HCT116 (cell line): ENCODE measurements at regions not wholly inside any gene's neighbourhood (a gene's known extent, or its start where the extent isn't known, plus 50 kb on each side); places are given as distances from the start of the nearest gene placed in this dataset.

Experiments used
- ATAC-seq: fragments of 200-7000 bp; cut with Tn5 transposase; 2 replicates; pipeline ENCODE4 v1.9.1; 2020; ENCODE audit warnings: mild to moderate bottlenecking, moderate library complexity
- BruUV-seq: library from RNA; stranded (reverse); fragments of 400-500 nt; replicated peaks from 2 replicates; lab custom pipeline; 2021; lab: Mats Ljungman, UMichigan
- CTCF ChIA-PET: fragments of 300-600 bp; sonication (Branson Sonifier 250); formaldehyde crosslinking; loops from one replicate; lab custom pipeline; 2021; ENCODE audit warnings: antibody characterized with exemption; lab: Charles Lee
- POLR2A ChIA-PET: fragments of 300-600, 350-600 bp; sonication (Branson Sonifier 250); formaldehyde crosslinking; loops from one replicate; lab custom pipeline; 2021; ENCODE audit warnings: antibody characterized with exemption; lab: Charles Lee
- RAD21 ChIA-PET, 2 experiments: fragments of 300-600 bp; sonication (Branson Sonifier 250); formaldehyde crosslinking; loops; one replicate each; lab custom pipeline; 2023; ENCODE audit warnings: low total read pairs in 2 of 2; ENCODE audit not compliant: uncharacterized antibody in 2 of 2, unreplicated experiment in 2 of 2, low non-redundant PET in 1 of 2; lab: Charles Lee
- DNase-seq: peaks from one replicate; pipeline ENCODE4 v3.0.0-alpha.2; 2010; ENCODE audit warnings: low read depth, low spot score
- H2AFZ ChIP-seq: fragments of 200-600 bp; shearing (Covaris generic), sonication (generic); 2 replicates; pipeline ENCODE4 v1.6.1; 2017; ENCODE audit warnings: low read depth, mixed run types, mixed read lengths, antibody characterized with exemption, low read length; ENCODE audit not compliant: poor library complexity, severe bottlenecking
- H3K27ac ChIP-seq: 2 replicates; pipeline ENCODE4 v1.5.1; 2012; ENCODE audit warnings: low read depth, low read length
- H3K27me3 ChIP-seq: fragments of 200-600 bp; sonication (generic); 2 replicates; pipeline ENCODE4 v1.6.1; 2016; ENCODE audit warnings: mixed run types, low read length, mixed read lengths; ENCODE audit not compliant: insufficient read depth
- H3K36me3 ChIP-seq, 2 experiments: fragments of 200-500 bp in 1 of 2; fragments of 200-600 bp in 1 of 2; sonication (Bioruptor generic) in 1 of 2; sonication (generic) in 1 of 2; 2 replicates each; pipeline versions ENCODE4 v1.5.1 to v1.6.1; 2014 to 2016; ENCODE audit warnings: low read length in 2 of 2, inconsistent platforms in 1 of 2, mixed read lengths in 1 of 2, mixed run types in 1 of 2; ENCODE audit not compliant: insufficient read depth in 2 of 2, control insufficient read depth in 1 of 2
- H3K4me1 ChIP-seq, 2 experiments: fragments of 200-600 bp in 1 of 2; sonication (generic) in 1 of 2; 2 replicates each; pipeline versions ENCODE4 v1.5.1 to v1.6.1; 2012 to 2017; ENCODE audit warnings: low read length in 2 of 2, inconsistent platforms in 1 of 2, mild to moderate bottlenecking in 1 of 2, mixed read lengths in 1 of 2, mixed run types in 1 of 2, moderate library complexity in 1 of 2; ENCODE audit not compliant: insufficient read depth in 2 of 2, control insufficient read depth in 1 of 2
- H3K4me2 ChIP-seq: fragments of 200-600 bp; sonication (generic); 2 replicates; pipeline ENCODE4 v1.6.1; 2017; ENCODE audit warnings: mixed run types, low read length, mixed read lengths
- H3K4me3 ChIP-seq, 2 experiments: fragments of 200-600 bp in 1 of 2; sonication (generic) in 1 of 2; replicated peaks in 1 of 2; 2 replicates each; pipeline ENCODE4 v1.5.1; 2011 to 2016; ENCODE audit warnings: low read length in 2 of 2, control low read depth in 1 of 2, low read depth in 1 of 2, mild to moderate bottlenecking in 1 of 2, mixed read lengths in 1 of 2, mixed run types in 1 of 2
- H3K79me2 ChIP-seq: fragments of 200-600 bp; sonication (generic); 2 replicates; pipeline ENCODE4 v1.6.1; 2017; ENCODE audit warnings: mild to moderate bottlenecking, mixed run types, low read length, moderate library complexity, mixed read lengths; ENCODE audit not compliant: insufficient read depth
- H3K9ac ChIP-seq: fragments of 200-600 bp; sonication (generic); 2 replicates; pipeline ENCODE4 v1.6.1; 2016; ENCODE audit warnings: low read length, mixed read lengths
- H3K9me2 ChIP-seq: fragments of 200-600 bp; sonication (generic), shearing (Covaris generic); 2 replicates; pipeline ENCODE4 v1.6.1; 2017; ENCODE audit warnings: mixed run types, mild to moderate bottlenecking, moderate library complexity; ENCODE audit not compliant: insufficient read depth
- H3K9me3 ChIP-seq, 2 experiments: fragments of 200-500 bp in 1 of 2; fragments of 200-600 bp in 1 of 2; sonication (Bioruptor generic) in 1 of 2; sonication (generic) in 1 of 2; 2 replicates each; pipeline ENCODE4 v1.6.1; 2014 to 2017; ENCODE audit warnings: low read length in 2 of 2, mixed read lengths in 2 of 2, inconsistent platforms in 1 of 2, low read depth in 1 of 2, mild to moderate bottlenecking in 1 of 2, mixed run types in 1 of 2, moderate library complexity in 1 of 2; ENCODE audit not compliant: control insufficient read depth in 1 of 2, insufficient read depth in 1 of 2
- H4K20me1 ChIP-seq: fragments of 200-600 bp; sonication (generic), shearing (Covaris generic); 2 replicates; pipeline ENCODE4 v1.6.1; 2017; ENCODE audit warnings: mixed run types, mild to moderate bottlenecking, moderate library complexity; ENCODE audit not compliant: insufficient read depth
- ATF3 ChIP-seq: IDR thresholded peaks from 2 replicates; pipeline ENCODE4 v1.6.1; 2012
- CBX3 ChIP-seq: IDR thresholded peaks from 2 replicates; pipeline ENCODE4 v1.6.1; 2012; ENCODE audit warnings: low read depth
- CEBPB ChIP-seq: IDR thresholded peaks from 2 replicates; pipeline ENCODE4 v1.6.1; 2012; ENCODE audit warnings: low read depth
- EGR1 ChIP-seq: IDR thresholded peaks from 2 replicates; pipeline ENCODE4 v1.6.1; 2012; ENCODE audit warnings: low read depth
- EZH2 ChIP-seq: fragments of 200-600 bp; sonication (generic); IDR thresholded peaks from 2 replicates; pipeline ENCODE4 v1.6.1; 2017; ENCODE audit warnings: antibody characterized with exemption, mixed run types
- EZH2phosphoT487 ChIP-seq: fragments of 200-600 bp; IDR thresholded peaks from 2 replicates; pipeline ENCODE4 v1.6.1; 2018; ENCODE audit warnings: antibody characterized with exemption, borderline replicate concordance
- FOSL1 ChIP-seq: IDR thresholded peaks from 2 replicates; pipeline ENCODE4 v1.6.1; 2012; ENCODE audit warnings: low read depth
- MAX ChIP-seq: IDR thresholded peaks from 2 replicates; pipeline ENCODE4 v1.6.1; 2012
- POLR2AphosphoS5 ChIP-seq: IDR thresholded peaks from 2 replicates; pipeline ENCODE4 v1.6.1; 2011; ENCODE audit warnings: mild to moderate bottlenecking, low read depth, low read length, moderate library complexity
- RAD21 ChIP-seq: IDR thresholded peaks from 2 replicates; pipeline ENCODE4 v1.6.1; 2012; ENCODE audit warnings: low read depth, mild to moderate bottlenecking
- REST ChIP-seq: IDR thresholded peaks from 2 replicates; pipeline ENCODE4 v1.6.1; 2012; ENCODE audit warnings: low read depth
- SP1 ChIP-seq: IDR thresholded peaks from 2 replicates; pipeline ENCODE4 v1.6.1; 2012; ENCODE audit warnings: low read depth
- TCF7L2 ChIP-seq: IDR thresholded peaks from 2 replicates; pipeline ENCODE4 v1.7.0; 2011; ENCODE audit warnings: borderline replicate concordance, inconsistent platforms; ENCODE audit not compliant: insufficient read depth, insufficient read length; ENCODE audit errors: extremely low read depth
- YY1 ChIP-seq: IDR thresholded peaks from 2 replicates; pipeline ENCODE4 v1.6.1; 2011; ENCODE audit warnings: low read length, low read depth, moderate library complexity, mild to moderate bottlenecking; ENCODE audit not compliant: insufficient replicate concordance; ENCODE audit errors: extremely low read depth
- ZFX ChIP-seq: fragments of 450-650 bp; IDR thresholded peaks from 2 replicates; pipeline ENCODE4 v1.6.1; 2017
- ZNF274 ChIP-seq: fragments of 200-500 bp; sonication (Bioruptor generic); IDR thresholded peaks from 2 replicates; pipeline ENCODE4 v1.6.1; 2014; ENCODE audit warnings: mild to moderate bottlenecking, low read depth, low read length, inconsistent platforms
- intact Hi-C: fragments of 100-400 bp; cut with micrococcal nuclease; formaldehyde crosslinking; loops from 2 replicates; pipeline ENCODE4 v1.10.0; 2022
- TF ChIP-seq, protein P1 (sequence below), 3 experiments: fragments of 200-600 bp in 1 of 3; sonication (generic) in 1 of 3; IDR thresholded peaks in 2 of 3; conservative IDR thresholded peaks in 1 of 3; 2 replicates each; pipeline ENCODE4 v1.5.1; 2012 to 2017; ENCODE audit warnings: low read depth in 2 of 3, low read length in 2 of 3, antibody characterized with exemption in 1 of 3, borderline replicate concordance in 1 of 3, control low read depth in 1 of 3, mild to moderate bottlenecking in 1 of 3, mixed read lengths in 1 of 3, mixed run types in 1 of 3, moderate library complexity in 1 of 3; ENCODE audit not compliant: insufficient read depth in 1 of 3

DNA sequence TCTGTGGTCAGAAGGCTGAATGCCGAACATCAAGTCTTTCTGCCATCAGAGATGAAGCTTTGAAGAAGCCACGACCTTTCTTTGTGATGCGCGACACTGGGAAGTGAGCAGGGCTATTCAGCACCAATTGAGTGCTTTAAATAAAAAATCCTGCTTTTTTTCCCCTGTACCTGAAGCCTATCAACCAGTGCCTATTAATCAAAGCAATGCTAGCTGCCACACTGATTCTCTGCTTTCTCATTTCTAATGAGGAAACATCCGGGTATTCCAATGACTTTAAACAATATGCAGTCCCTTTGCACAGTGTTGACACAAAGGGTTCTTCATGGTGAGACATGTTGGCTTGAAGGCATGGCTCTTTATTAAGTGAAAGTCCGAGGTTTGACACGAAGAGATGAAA is 88.0 kb downstream of the GALR1 start:
- Histone ChIP-seq H4K20me1 (no peaks in the 10 kb centered on the region), H3K27ac (no peak overlapping the region), H3K27me3 (peaks cover 5% of the 10 kb centered on the region; the same call in 1 of the 2 replicates), H3K4me2 (no peak overlapping the region), H3K36me3 (no peaks in the 10 kb centered on the region), H3K9me2 (no peaks in the 10 kb centered on the region), H3K9me3 (no peaks in the 10 kb centered on the region), H3K4me3 (no peak overlapping the region), H3K9ac (no peak overlapping the region), H2AFZ (no peak overlapping the region), H3K4me1 (no peaks in the 10 kb centered on the region), H3K79me2 (no peaks in the 10 kb centered on the region)
- ChIA-PET CTCF (no interaction called here), RAD21 (no interaction called here), POLR2A (no interaction called here)
- no peak for ATAC-seq
- no TSS peak for BruUV-seq
- TF ChIP-seq ZFX (no peak), POLR2AphosphoS5 (no peak), EZH2 (no peak), EGR1 (no peak), CEBPB (no peak), CBX3 (no peak), EZH2phosphoT487 (no peak), TCF7L2 (no peak), ZNF274 (no peak), YY1 (no peak), MAX (no peak), RAD21 (no peak), FOSL1 (no peak), SP1 (no peak), ATF3 (no peak), REST (no peak)
- TF ChIP-seq, protein P1, sequence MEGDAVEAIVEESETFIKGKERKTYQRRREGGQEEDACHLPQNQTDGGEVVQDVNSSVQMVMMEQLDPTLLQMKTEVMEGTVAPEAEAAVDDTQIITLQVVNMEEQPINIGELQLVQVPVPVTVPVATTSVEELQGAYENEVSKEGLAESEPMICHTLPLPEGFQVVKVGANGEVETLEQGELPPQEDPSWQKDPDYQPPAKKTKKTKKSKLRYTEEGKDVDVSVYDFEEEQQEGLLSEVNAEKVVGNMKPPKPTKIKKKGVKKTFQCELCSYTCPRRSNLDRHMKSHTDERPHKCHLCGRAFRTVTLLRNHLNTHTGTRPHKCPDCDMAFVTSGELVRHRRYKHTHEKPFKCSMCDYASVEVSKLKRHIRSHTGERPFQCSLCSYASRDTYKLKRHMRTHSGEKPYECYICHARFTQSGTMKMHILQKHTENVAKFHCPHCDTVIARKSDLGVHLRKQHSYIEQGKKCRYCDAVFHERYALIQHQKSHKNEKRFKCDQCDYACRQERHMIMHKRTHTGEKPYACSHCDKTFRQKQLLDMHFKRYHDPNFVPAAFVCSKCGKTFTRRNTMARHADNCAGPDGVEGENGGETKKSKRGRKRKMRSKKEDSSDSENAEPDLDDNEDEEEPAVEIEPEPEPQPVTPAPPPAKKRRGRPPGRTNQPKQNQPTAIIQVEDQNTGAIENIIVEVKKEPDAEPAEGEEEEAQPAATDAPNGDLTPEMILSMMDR (IDR thresholded peaks at IDR 0.05 in 2 of 3, conservative IDR thresholded peaks at IDR 0.05 in 1 of 3; ENCODE audit: borderline replicate concordance in 1 of 3, insufficient read depth in 1 of 3, low read depth in 2 of 3, low read length in 2 of 3), result no peak
- intact Hi-C loops, result no loop called here
- no peak for DNase-seq
